GM19395 (cell line): ENCODE measurements at regions not wholly inside any gene's neighbourhood (a gene's known extent, or its start where the extent isn't known, plus 50 kb on each side); places are given as distances from the start of the nearest gene placed in this dataset.

Experiments
- ATAC-seq: cut with Tn5 transposase; IDR thresholded peaks from one replicate; pipeline ENCODE4 v1.9.1; 2021; ENCODE audit warnings: mild to moderate bottlenecking, moderate library complexity; ENCODE audit not compliant: unreplicated experiment

DNA sequence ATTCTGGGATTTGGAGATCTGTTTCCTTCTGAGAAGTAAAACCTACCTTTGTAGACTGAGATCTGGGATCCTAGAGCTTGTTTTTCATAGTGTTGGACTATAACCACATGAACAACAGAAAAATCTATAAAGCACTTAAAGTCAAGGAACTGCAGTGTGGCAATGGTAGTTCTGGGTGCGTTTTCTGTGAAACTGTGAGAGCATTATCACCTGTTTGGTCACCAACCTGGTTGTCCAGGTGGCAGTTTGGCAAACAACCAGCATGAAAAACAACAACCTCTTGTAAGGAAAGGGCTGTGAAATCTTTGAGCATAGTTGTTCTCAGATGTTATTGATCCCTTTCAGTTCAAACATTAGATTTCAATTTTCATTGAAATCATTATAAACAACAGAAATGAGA lies 215.8 kb upstream of the CITED2 start:
- no peak for ATAC-seq

GRCh38 chr6:139588734-139589593 lies 214.5 kb upstream of the CITED2 start:
- no peak for ATAC-seq

GRCh38 chr6:139588076-139588639 lies 213.7 kb upstream of the CITED2 start:
- ATAC-seq: no peak

DNA sequence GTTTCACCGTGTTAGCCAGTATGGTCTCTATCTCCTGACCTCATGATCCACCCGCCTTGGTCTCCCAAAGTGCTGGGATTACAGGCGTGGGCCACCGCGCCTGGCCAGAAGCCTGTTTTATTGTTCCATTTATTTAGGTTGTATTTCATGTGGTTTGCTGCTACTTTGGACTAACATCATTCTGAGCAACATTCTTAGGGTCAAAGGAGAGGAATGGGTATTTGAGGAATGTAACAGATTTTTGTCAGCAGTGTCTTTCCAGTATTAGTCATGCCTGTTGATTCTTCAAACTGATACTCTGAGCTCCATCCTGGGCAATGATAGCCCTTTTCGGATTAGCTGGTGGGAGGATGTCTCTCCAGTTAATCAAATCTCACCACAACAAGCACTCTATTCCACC lies 213.0 kb upstream of the CITED2 start:
- no peak for ATAC-seq

DNA sequence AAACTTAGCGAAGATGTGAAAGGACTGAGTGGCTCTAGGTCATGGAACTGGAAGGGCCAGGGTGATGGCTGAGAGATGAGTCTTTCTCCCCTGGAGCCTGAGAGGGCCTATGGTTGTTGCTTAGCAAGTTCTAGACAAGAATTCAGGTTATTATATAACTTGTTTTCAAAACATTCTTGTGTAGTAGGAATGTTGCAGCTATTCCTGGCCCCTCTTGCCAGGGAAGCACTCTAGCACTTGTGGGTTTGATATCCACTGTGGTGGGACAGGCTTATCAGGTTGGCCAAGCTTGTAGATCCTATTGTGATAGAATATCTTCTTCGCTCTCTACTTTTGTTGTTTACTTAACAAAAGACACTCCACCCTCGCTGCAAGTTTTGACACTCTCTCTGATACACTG lies 211.8 kb upstream of the CITED2 start:
- no peak for ATAC-seq

DNA sequence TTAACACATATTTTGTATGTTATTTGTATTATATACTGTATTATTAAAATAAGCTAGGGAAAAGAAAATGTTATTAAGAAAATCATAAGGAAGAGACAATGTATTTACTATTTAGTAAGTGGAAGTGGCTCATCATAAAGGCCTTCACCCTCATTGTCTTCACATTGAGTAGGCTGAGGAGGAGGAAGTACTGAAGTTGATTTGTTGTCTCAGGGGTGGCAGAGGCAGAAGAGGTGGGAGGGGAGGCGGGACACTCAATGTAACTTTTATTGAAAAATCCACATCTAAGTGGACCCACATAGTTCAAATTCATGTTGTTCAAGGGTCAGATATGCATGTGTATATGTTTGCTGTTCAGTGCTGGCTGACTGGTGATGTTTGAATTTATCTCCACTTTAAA lies 210.2 kb upstream of the CITED2 start:
- ATAC-seq: no peak

DNA sequence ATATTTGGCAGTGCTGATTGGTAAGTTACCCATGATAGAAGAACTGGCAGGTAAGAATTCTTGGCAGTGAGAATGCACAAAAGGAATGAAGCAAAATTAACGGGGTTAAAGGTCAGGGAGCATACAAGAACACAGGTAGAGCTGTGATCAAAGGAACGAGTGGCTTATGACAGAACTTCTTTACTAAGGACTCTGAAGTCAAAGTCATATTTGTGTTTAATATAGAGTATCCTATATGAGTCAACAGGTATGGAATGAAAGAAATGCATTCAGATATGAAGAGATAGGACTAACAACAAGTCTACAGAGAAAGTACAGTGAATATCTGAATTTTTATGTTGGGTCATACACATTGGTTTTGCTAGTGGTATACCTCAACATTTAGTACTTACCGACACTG lies 209.0 kb upstream of the CITED2 start:
- no peak for ATAC-seq

GRCh38 chr6:139582956-139583355 lies 208.5 kb upstream of the CITED2 start:
- ATAC-seq: no peak

- no peak for ATAC-seq
These were observed 207.0 kb upstream of the CITED2 start for GRCh38 chr6:139581485-139581865.

DNA sequence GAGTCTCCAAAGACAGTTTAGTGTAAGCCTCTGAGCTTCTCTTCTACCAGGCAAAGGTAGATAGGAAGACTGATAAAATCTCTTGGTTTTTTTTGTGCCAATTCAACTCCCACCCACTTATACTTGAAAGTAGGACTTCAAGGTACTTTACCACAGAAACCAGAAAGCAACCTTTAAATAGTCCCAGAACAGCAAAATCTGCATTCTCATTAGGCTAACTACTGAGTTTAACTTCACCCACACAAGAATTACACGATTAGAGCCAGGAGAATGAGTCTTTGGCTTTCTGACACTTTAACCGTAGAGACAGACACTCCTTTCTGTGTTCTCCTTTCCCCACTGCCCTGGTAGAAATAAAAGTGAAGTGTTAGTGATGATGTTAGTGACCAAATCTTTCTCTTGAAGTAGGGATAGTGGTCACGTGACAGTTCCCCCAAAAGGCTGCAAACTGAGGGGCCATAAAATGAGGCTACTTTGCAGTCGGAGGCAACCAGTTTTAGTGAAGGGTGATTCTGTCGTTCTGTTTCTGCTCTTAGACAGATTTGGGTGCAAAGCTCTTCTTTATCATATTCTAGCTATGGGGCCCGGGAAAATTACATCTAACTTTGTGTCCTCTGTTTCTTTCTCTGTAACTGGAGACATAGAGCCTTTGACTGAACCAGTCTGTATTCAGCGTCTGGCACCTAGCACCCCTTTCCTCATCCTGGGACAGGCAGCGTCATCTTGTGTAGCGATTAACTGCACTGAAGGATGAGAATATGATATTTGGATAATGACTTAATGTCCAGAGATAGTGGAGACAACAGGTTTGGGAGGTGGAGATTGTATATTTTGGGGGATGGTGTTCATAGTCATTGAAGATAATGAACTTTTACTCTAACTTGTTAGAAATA lies 206.4 kb upstream of the CITED2 start:
- peak; percentile 96 for ATAC-seq

DNA sequence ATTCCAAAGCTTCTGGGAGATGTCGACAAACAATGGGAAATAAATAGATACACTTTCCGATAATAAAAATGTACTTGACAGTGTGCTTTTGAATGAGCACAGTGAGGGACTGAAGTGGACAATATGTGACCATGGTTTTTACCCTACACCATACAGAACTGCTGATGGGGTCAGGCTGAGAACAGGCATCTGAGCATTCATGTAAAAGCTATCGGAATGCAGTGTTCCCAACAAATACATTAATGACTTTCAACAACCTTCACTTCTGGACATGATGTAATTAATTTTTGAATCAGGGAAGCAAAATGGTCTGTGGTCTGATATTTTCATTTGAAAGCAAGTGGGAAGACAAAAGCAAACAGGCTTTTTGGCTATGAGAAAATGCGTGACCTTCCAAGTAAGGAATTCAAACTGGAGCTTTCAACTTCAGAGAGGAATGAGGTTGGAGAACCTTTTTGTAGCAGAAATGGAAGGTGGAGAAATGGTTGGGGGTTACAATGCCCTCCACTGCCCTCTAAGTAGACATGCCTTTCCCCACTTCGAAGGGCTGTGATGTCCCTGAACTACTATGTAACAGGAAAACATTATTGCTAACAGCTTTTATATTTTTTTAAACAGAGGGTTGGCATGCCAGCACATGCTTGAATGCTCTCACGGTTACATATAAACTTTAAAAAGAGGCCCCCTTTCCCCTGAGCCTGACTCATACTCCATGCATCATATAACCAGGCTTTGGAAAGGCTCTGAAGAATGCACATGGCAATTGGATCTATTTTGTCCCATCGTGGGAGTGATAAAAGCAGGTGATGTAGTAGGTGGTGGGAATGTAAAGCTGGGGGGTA lies 203.5 kb upstream of the CITED2 start:
- ATAC-seq: no peak

- ATAC-seq: no peak
These were observed 202.8 kb upstream of the CITED2 start for GRCh38 chr6:139577124-139577762.

DNA sequence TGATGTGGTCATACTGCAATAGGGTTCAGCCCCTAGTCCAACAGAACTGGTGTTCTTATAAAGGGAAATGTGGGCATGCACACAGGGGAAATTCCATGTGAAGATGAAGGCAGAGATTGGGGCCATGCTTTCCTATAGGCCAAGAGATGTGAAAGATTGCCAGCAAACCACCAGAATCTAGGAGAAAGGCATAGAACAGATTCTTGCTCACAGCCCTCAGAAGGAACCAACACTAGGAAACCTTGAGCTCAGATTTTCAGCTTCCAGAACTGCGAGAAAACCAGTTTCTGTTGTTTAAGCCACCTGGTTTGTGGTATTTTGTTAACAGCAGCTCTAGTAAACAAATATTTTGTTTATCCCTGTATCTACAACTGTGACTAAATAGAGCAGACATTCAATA lies 197.6 kb upstream of the CITED2 start:
- ATAC-seq: no peak

- ATAC-seq: no peak
These were observed 195.7 kb upstream of the CITED2 start for GRCh38 chr6:139570166-139570565.

DNA sequence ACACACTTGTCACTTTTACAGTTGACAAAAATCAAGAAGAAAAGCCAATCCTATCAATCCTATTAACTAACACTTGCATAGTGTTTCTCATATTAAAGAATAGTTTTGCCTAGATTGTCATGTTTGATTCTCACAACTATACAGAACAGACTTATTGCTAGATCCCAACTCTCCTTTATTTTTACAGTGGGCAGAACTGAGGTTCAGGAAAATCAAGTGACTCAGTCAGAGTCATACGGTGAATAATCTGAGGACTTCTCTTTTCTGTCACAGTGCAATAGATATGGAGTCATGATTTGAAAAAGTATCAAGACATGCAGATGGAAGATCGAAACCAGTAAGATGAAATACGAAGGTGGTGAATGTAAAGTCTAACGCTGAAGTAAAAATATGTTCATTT lies 195.1 kb upstream of the CITED2 start:
- ATAC-seq: no peak

- no peak for ATAC-seq
These were observed 194.6 kb upstream of the CITED2 start for GRCh38 chr6:139568956-139569538.

GRCh38 chr6:139568151-139568955 lies 193.9 kb upstream of the CITED2 start:
- ATAC-seq: no peak

DNA sequence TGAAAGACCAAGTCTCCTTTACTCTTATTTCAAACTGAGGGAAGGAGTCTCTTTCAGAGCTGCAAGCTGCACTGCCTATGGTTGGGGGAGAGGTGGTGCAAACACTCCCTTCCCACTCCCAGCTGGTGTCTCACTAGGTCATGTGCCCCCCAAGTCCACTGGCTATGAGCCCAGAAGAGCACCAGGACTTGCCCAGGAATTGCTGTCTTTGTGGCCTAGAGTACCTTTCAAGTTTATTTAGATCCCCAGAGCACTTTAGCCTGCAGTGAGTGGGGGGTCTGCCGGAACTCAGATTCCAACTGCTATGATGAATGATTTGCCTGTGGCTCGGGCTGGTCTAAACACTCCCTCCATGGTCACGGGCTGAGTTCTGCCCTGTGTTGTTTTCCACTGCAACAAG lies 192.6 kb upstream of the CITED2 start:
- ATAC-seq: no peak

DNA sequence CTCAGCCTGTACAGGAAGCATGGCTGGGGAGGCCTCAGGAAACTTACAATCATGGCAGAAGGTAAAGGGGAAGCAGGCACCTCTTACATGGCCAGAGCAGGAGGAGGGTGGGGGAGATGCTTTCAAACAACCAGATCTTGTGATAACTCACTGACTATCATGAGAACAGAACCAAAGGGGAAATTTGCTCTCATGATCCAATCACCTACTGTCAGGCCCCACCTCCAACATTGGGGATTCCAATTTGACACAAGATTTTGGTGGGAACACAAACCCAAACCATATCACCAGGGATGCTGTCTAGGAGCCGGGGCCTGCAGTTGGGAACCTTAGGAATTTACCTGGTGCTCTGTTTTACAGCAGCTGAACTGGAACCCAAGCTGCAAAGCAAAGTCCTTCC lies 191.1 kb upstream of the CITED2 start:
- no peak for ATAC-seq
